OCI-LY7 (cell line): ENCODE measurements at regions not wholly inside any gene's neighbourhood (a gene's known extent, or its start where the extent isn't known, plus 50 kb on each side); places are given as distances from the start of the nearest gene placed in this dataset.

Experiments
- BruUV-seq: library from RNA; stranded (reverse); fragments of 400-500 nt; replicated peaks from 2 replicates; lab custom pipeline; 2021; lab: Mats Ljungman, UMichigan
- CTCF ChIA-PET: fragments of 300-600 bp; sonication (Branson Sonifier 250); formaldehyde crosslinking; loops from one replicate; lab custom pipeline; 2022; ENCODE audit warnings: antibody characterized with exemption; ENCODE audit not compliant: unreplicated experiment; lab: Charles Lee
- POLR2A ChIA-PET: fragments of 300-600 bp; sonication (Branson Sonifier 250); formaldehyde crosslinking; loops from one replicate; lab custom pipeline; 2022; ENCODE audit warnings: antibody characterized with exemption; lab: Charles Lee
- DNase-seq: peaks from one replicate; pipeline ENCODE4 v3.0.0-alpha.2; 2015; ENCODE audit warnings: low spot score
- H2AFZ ChIP-seq: fragments of 200-600 bp; sonication (generic), shearing (Covaris generic); 2 replicates; pipeline ENCODE4 v1.6.1; 2014; ENCODE audit warnings: mild to moderate bottlenecking, antibody characterized with exemption, low read length, moderate library complexity
- H3K27ac ChIP-seq: fragments of 200-600 bp; sonication (generic); 2 replicates; pipeline ENCODE4 v1.5.1; 2014; ENCODE audit warnings: mixed run types, low read depth, mild to moderate bottlenecking, moderate library complexity, low read length, inconsistent platforms; ENCODE audit not compliant: poor library complexity, severe bottlenecking
- H3K36me3 ChIP-seq: fragments of 200-600 bp; sonication (generic); 2 replicates; pipeline ENCODE4 v1.6.1; 2014; ENCODE audit warnings: mild to moderate bottlenecking, antibody characterized with exemption, low read length, moderate library complexity, mixed read lengths; ENCODE audit not compliant: insufficient read depth
- H3K4me1 ChIP-seq: fragments of 200-600 bp; sonication (generic); 2 replicates; pipeline ENCODE4 v1.5.1; 2014; ENCODE audit warnings: mild to moderate bottlenecking, low read length; ENCODE audit not compliant: insufficient read depth, poor library complexity, severe bottlenecking
- H3K4me2 ChIP-seq: fragments of 200-600 bp; sonication (generic); 2 replicates; pipeline ENCODE4 v1.6.1; 2014; ENCODE audit warnings: mild to moderate bottlenecking, low read length
- H3K4me3 ChIP-seq: fragments of 200-600 bp; sonication (generic); 2 replicates; pipeline ENCODE4 v1.5.1; 2014; ENCODE audit warnings: mild to moderate bottlenecking, low read depth, low read length; ENCODE audit not compliant: poor library complexity, severe bottlenecking
- H3K79me2 ChIP-seq: fragments of 200-600 bp; sonication (generic); 2 replicates; pipeline ENCODE4 v1.6.1; 2016; ENCODE audit warnings: low read depth, mild to moderate bottlenecking, low read length, moderate library complexity, mixed read lengths; ENCODE audit not compliant: insufficient read depth
- H3K9me2 ChIP-seq: fragments of 200-600 bp; sonication (generic); 2 replicates; pipeline ENCODE4 v1.6.1; 2016; ENCODE audit warnings: mild to moderate bottlenecking, low read length, mixed read lengths; ENCODE audit not compliant: insufficient read depth
- H3K9me3 ChIP-seq: fragments of 200-600 bp; sonication (generic); 2 replicates; pipeline ENCODE4 v1.6.1; 2014; ENCODE audit warnings: mild to moderate bottlenecking, mixed run types, low read length, mixed read lengths
- H4K20me1 ChIP-seq: fragments of 200-600 bp; sonication (generic); 2 replicates; pipeline ENCODE4 v1.6.1; 2014; ENCODE audit warnings: mild to moderate bottlenecking, antibody characterized with exemption, low read length, moderate library complexity, mixed read lengths; ENCODE audit not compliant: insufficient read depth
- EZH2phosphoT487 ChIP-seq: fragments of 200-600 bp; sonication (generic); IDR thresholded peaks from 2 replicates; pipeline ENCODE4 v1.6.1; 2018; ENCODE audit warnings: low read depth, borderline replicate concordance, mild to moderate bottlenecking, mixed run types, antibody characterized with exemption, low read length, moderate library complexity, mixed read lengths
- intact Hi-C: fragments of 100-400 bp; cut with micrococcal nuclease; formaldehyde crosslinking; loops from one replicate; pipeline ENCODE4 v1.10.0; 2022; ENCODE audit not compliant: unreplicated experiment
- TF ChIP-seq, protein P1 (sequence below): fragments of 200-600 bp; sonication (generic); conservative IDR thresholded peaks from 2 replicates; pipeline ENCODE4 v1.5.1; 2014; ENCODE audit warnings: mild to moderate bottlenecking, antibody characterized with exemption, low read length, moderate library complexity, mixed read lengths

DNA sequence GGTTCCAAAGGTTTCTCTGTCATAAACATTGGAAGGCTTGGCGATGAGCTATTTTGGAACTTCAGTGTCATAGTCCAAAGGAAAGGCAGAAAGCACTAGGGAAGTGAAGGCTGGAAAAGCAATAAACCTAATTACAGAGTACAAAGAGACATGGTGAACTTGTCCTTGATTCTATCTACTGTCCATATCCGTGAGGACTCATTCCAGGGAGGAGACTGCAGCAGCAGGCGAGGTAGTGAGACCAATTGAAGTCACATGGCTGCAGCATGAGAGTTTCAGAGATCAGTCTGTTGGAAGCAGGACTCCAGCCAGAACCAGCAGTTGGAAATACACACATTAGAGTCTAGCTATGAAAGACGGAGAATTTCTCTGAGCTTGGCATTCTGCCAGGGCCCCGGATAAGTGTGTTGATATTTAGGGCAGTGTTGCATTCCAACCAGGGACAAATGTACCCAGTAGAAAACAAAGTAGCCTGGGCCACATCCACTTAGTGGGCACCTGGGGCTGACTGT is 54.1 kb upstream of the ARHGAP42 start:
- CTCF ChIA-PET, result no interaction called here
- no peak overlapping the region for H3K4me2 ChIP-seq
- no TSS peak for BruUV-seq

DNA sequence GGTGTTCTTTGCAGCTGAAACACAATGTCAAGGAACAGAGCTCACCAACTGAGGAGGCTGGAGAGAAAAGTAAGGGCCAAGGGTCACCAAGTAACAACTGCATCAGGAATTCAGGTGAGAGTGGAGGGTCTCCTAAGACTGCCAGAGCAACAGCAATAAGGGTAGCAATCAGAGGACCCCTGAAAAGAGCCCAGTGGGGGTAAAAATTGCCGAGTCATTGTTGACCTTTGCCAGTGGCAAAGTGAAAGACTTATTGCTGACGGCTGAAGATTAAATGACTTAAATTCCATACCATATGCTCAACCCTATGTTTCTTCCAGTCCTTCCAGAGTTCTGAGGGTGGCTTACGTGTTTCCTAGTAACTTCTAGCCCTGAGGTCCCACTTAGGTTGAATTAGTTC is 51.9 kb upstream of the ARHGAP42 start:
- H3K9me3 ChIP-seq, result no peaks in the 10 kb centered on the region
- no TSS peak for BruUV-seq
- no peak for DNase-seq
- ChIA-PET POLR2A (interaction anchor here (0.7 kb wide), 1 partner anchor 9 kb away, joined by 3 read pairs; no protein-coding TSS in a partner anchor), CTCF (no interaction called here)
- no peaks in the 10 kb centered on the region for H3K79me2 ChIP-seq
- no peak overlapping the region for H3K4me2 ChIP-seq
- TF ChIP-seq, protein P1, sequence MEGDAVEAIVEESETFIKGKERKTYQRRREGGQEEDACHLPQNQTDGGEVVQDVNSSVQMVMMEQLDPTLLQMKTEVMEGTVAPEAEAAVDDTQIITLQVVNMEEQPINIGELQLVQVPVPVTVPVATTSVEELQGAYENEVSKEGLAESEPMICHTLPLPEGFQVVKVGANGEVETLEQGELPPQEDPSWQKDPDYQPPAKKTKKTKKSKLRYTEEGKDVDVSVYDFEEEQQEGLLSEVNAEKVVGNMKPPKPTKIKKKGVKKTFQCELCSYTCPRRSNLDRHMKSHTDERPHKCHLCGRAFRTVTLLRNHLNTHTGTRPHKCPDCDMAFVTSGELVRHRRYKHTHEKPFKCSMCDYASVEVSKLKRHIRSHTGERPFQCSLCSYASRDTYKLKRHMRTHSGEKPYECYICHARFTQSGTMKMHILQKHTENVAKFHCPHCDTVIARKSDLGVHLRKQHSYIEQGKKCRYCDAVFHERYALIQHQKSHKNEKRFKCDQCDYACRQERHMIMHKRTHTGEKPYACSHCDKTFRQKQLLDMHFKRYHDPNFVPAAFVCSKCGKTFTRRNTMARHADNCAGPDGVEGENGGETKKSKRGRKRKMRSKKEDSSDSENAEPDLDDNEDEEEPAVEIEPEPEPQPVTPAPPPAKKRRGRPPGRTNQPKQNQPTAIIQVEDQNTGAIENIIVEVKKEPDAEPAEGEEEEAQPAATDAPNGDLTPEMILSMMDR, result no peak
- TF ChIP-seq EZH2phosphoT487, result no peak
- H3K4me1 ChIP-seq, result no peaks in the 10 kb centered on the region
- no peaks in the 10 kb centered on the region for H3K9me2 ChIP-seq
- no peaks in the 10 kb centered on the region for H3K36me3 ChIP-seq
- intact Hi-C loops, result no loop called here
- no peak overlapping the region for H3K4me3 ChIP-seq
- H3K27ac ChIP-seq, result no peak overlapping the region
- H4K20me1 ChIP-seq, result no peaks in the 10 kb centered on the region
- H2AFZ ChIP-seq, result no peak overlapping the region

More for the DNA sequence above, 54.1 kb upstream of the ARHGAP42 start:
- Histone ChIP-seq H2AFZ (no peak overlapping the region), H3K9me2 (no peaks in the 10 kb centered on the region), H3K36me3 (no peaks in the 10 kb centered on the region), H3K4me3 (no peak overlapping the region), H4K20me1 (no peaks in the 10 kb centered on the region), H3K9me3 (no peaks in the 10 kb centered on the region), H3K79me2 (no peaks in the 10 kb centered on the region), H3K27ac (no peak overlapping the region), H3K4me1 (no peaks in the 10 kb centered on the region)
- intact Hi-C loops, result no loop called here
- DNase-seq, result no peak
- POLR2A ChIA-PET, result no interaction called here
- TF ChIP-seq, protein P1, result no peak
- TF ChIP-seq EZH2phosphoT487, result no peak

GRCh38 chr11:100636536-100636935 is 50.6 kb upstream of the ARHGAP42 start:
- ChIA-PET POLR2A (interaction anchor here (0.6 kb wide), 1 partner anchor 319 kb away, joined by 5 read pairs; no protein-coding TSS in a partner anchor), CTCF (no interaction called here)
- Histone ChIP-seq H3K4me1 (no peaks in the 10 kb centered on the region), H3K4me2 (no peak overlapping the region), H3K79me2 (no peaks in the 10 kb centered on the region), H3K9me2 (no peaks in the 10 kb centered on the region), H4K20me1 (no peaks in the 10 kb centered on the region), H3K27ac (no peak overlapping the region), H2AFZ (no peak overlapping the region), H3K36me3 (no peaks in the 10 kb centered on the region), H3K9me3 (no peaks in the 10 kb centered on the region), H3K4me3 (no peak overlapping the region)
- no TSS peak for BruUV-seq
- DNase-seq, result no peak
- intact Hi-C loops, result no loop called here
- TF ChIP-seq EZH2phosphoT487, result no peak
- TF ChIP-seq, protein P1, result no peak
